Hepatocyte (in vitro differentiated cells): ENCODE measurements at regions not wholly inside any gene's neighbourhood (a gene's known extent, or its start where the extent isn't known, plus 50 kb on each side); places are given as distances from the start of the nearest gene placed in this dataset.
A peak's percentile ranks its signal among the peaks of the same experiment; 100 is the strongest.

Experiments
- DNase-seq: peaks from one replicate; pipeline ENCODE4 v3.0.0-alpha.2; 2016; ENCODE audit warnings: low spot score
- H2AFZ ChIP-seq: fragments of 200-600 bp; sonication (generic); 2 replicates; pipeline ENCODE4 v1.6.0; 2016; ENCODE audit warnings: antibody characterized with exemption, mild to moderate bottlenecking
- H3K27ac ChIP-seq: fragments of 200-600 bp; sonication (generic); 2 replicates; pipeline ENCODE4 v1.5.1; 2016; ENCODE audit warnings: mild to moderate bottlenecking
- H3K27me3 ChIP-seq: fragments of 200-600 bp; sonication (generic); 2 replicates; pipeline ENCODE4 v1.6.1; 2016
- H3K36me3 ChIP-seq: fragments of 200-600 bp; sonication (generic); replicated peaks from 2 replicates; pipeline ENCODE4 v1.5.1; 2016; ENCODE audit warnings: low read depth; ENCODE audit not compliant: insufficient read depth
- H3K4me1 ChIP-seq: fragments of 200-600 bp; sonication (generic); 2 replicates; pipeline ENCODE4 v1.5.1; 2016; ENCODE audit warnings: mild to moderate bottlenecking, moderate library complexity; ENCODE audit not compliant: insufficient read depth
- H3K4me2 ChIP-seq: fragments of 200-600 bp; sonication (generic); 2 replicates; pipeline ENCODE4 v1.6.0; 2016
- H3K4me3 ChIP-seq: fragments of 200-600 bp; sonication (generic); 2 replicates; pipeline ENCODE4 v1.5.1; 2016; ENCODE audit warnings: mild to moderate bottlenecking
- H3K79me2 ChIP-seq: fragments of 200-600 bp; sonication (generic); 2 replicates; pipeline ENCODE4 v1.6.0; 2017; ENCODE audit warnings: mild to moderate bottlenecking
- H3K9me2 ChIP-seq: fragments of 200-600 bp; sonication (generic); replicated peaks from 2 replicates; pipeline ENCODE4 v1.6.0; 2017; ENCODE audit warnings: mild to moderate bottlenecking; ENCODE audit not compliant: insufficient read depth
- H3K9me3 ChIP-seq: fragments of 200-600 bp; sonication (generic); 2 replicates; pipeline ENCODE4 v1.5.1; 2016; ENCODE audit warnings: low read depth, mild to moderate bottlenecking
- H4K20me1 ChIP-seq: fragments of 200-600 bp; sonication (generic); 2 replicates; pipeline ENCODE4 v1.6.0; 2016; ENCODE audit warnings: mild to moderate bottlenecking; ENCODE audit not compliant: insufficient read depth, poor library complexity, severe bottlenecking
- CTCF ChIP-seq: fragments of 200-600 bp; sonication (generic); IDR thresholded peaks from 2 replicates; pipeline ENCODE4 v1.5.1; 2016; ENCODE audit warnings: antibody characterized with exemption, mild to moderate bottlenecking; ENCODE audit not compliant: poor library complexity
- EZH2 ChIP-seq: fragments of 200-600 bp; sonication (generic); IDR thresholded peaks from 2 replicates; pipeline ENCODE4 v1.6.1; 2016; ENCODE audit warnings: antibody characterized with exemption, mild to moderate bottlenecking, borderline replicate concordance
- EZH2phosphoT487 ChIP-seq: fragments of 200-600 bp; sonication (generic); IDR thresholded peaks from one replicate; pipeline ENCODE4 v1.6.1; 2018; ENCODE audit warnings: antibody characterized with exemption, mild to moderate bottlenecking, low read depth, moderate library complexity; ENCODE audit not compliant: unreplicated experiment, severe bottlenecking
- WGBS: methylation state at CpG from one replicate; pipeline ENCODE4 v1.1.6; 2016; ENCODE audit warnings: low lambda C conversion rate; ENCODE audit errors: missing lambda C conversion rate; 5-methylcytosine and 5-hydroxymethylcytosine counted together

DNA sequence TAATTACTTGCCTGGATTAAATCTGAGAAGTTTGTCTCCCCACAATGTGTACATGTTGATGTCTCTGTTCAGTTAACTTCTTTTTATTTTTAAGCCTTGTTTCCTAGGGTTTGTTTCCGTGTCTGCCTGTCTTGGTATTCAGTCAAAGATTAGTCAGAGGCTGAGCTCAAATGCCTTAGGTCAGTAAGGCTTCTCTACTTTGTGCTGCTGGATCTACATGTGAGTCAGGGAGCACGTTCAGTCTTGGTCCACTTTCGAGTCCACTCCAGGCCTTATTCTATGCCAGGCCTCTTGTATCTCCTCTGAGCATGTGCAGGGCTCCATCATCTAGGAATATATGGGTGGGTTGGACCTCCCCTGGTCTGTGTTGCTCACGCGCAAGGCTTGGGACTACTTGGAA is 93.3 kb upstream of the FZD8 start:
- H3K36me3 ChIP-seq = no peaks in the 10 kb centered on the region
- no peak overlapping the region for H3K4me2 ChIP-seq
- no peaks in the 10 kb centered on the region for H4K20me1 ChIP-seq
- no peak for DNase-seq
- 73% methylated on average over 5 of the region's 5 CpGs for WGBS
- no peaks in the 10 kb centered on the region for H3K9me3 ChIP-seq
- H3K27me3 ChIP-seq = no peaks in the 10 kb centered on the region
- no peak overlapping the region for H3K4me3 ChIP-seq
- no peak overlapping the region for H3K27ac ChIP-seq
- no peaks in the 10 kb centered on the region for H3K9me2 ChIP-seq
- H2AFZ ChIP-seq = no peak overlapping the region
- no peaks in the 10 kb centered on the region for H3K4me1 ChIP-seq
- no peaks in the 10 kb centered on the region for H3K79me2 ChIP-seq
- TF ChIP-seq EZH2phosphoT487 (no peak), CTCF (no peak), EZH2 (no peak)

DNA sequence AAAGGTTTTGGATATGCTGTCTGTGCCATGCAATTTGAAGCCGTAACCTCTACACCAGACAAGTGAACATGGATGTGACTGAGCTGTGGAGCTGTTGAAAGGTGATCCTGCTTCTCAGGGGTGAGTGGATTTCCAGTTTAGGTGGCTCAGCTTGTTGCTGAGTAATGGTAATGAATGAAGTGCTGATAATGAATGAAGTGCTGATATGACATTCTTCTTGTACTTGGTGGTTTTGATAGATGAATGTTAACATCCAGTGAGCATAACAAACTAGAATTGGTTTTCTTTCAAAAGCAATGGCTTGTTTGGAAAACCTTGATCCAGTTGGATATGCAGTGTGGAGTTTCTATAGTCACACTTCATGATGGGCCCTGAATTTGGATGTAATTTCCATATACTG is 89.7 kb upstream of the FZD8 start:
- H3K27ac ChIP-seq = no peak overlapping the region
- no peaks in the 10 kb centered on the region for H4K20me1 ChIP-seq
- H3K27me3 ChIP-seq = no peaks in the 10 kb centered on the region
- no peaks in the 10 kb centered on the region for H3K36me3 ChIP-seq
- no peak overlapping the region for H2AFZ ChIP-seq
- no peaks in the 10 kb centered on the region for H3K9me2 ChIP-seq
- no peaks in the 10 kb centered on the region for H3K4me1 ChIP-seq
- WGBS = 92% methylated on average over 1 of the region's 1 CpG
- no peak overlapping the region for H3K4me2 ChIP-seq
- no peaks in the 10 kb centered on the region for H3K9me3 ChIP-seq
- no peaks in the 10 kb centered on the region for H3K79me2 ChIP-seq
- H3K4me3 ChIP-seq = no peak overlapping the region
- DNase-seq = no peak
- TF ChIP-seq EZH2 = no peak
- TF ChIP-seq EZH2phosphoT487 = no peak
- TF ChIP-seq CTCF = no peak

- Histone ChIP-seq H3K27me3 (no peaks in the 10 kb centered on the region), H3K4me1 (no peaks in the 10 kb centered on the region), H3K79me2 (no peaks in the 10 kb centered on the region), H3K27ac (no peak overlapping the region), H3K9me2 (no peaks in the 10 kb centered on the region), H3K9me3 (no peaks in the 10 kb centered on the region), H3K4me3 (no peak overlapping the region), H3K4me2 (no peak overlapping the region), H4K20me1 (no peaks in the 10 kb centered on the region), H3K36me3 (no peaks in the 10 kb centered on the region), H2AFZ (no peak overlapping the region)
- 67% methylated on average over 5 of the region's 5 CpGs for WGBS
- DNase-seq = no peak
- TF ChIP-seq CTCF (no peak), EZH2 (no peak), EZH2phosphoT487 (no peak)
Measured at GRCh38 chr10:35728341-35728740, 86.2 kb upstream of the FZD8 start.

DNA sequence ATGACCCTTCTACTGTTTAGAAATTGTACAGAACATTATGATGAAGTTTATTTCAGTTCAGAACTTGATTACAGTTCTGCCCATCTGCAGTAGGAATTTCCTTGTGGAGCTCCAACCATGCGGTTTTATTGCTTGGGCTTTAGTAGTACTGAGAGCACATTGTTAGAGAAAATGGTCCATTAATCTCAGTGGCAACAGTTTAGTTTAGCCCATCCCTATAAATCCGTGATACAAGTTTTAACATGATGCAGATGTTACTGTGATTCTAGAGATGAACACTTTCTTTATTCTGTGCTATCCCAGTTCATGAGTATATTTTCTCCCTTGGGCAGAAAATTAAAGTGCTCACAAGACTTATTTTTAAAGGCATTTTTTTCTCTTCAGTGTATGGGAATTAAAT is 84.8 kb upstream of the FZD8 start:
- no peaks in the 10 kb centered on the region for H3K79me2 ChIP-seq
- peak; percentile 25 for DNase-seq
- H3K4me2 ChIP-seq = no peak overlapping the region
- H3K36me3 ChIP-seq = no peaks in the 10 kb centered on the region
- no peaks in the 10 kb centered on the region for H4K20me1 ChIP-seq
- no peaks in the 10 kb centered on the region for H3K9me2 ChIP-seq
- no peak overlapping the region for H3K4me3 ChIP-seq
- H3K9me3 ChIP-seq = no peaks in the 10 kb centered on the region
- no peak overlapping the region for H3K27ac ChIP-seq
- WGBS = 37% methylated on average over 2 of the region's 2 CpGs
- TF ChIP-seq CTCF = no peak
- no peak for TF ChIP-seq EZH2phosphoT487
- TF ChIP-seq EZH2 = no peak
- H2AFZ ChIP-seq = no peak overlapping the region
- no peaks in the 10 kb centered on the region for H3K4me1 ChIP-seq
- H3K27me3 ChIP-seq = no peaks in the 10 kb centered on the region
